Esophagus squamous epithelium (tissue), 5 donors: ENCODE measurements at regions not wholly inside any gene's neighbourhood (a gene's known extent, or its start where the extent isn't known, plus 50 kb on each side); places are given as distances from the start of the nearest gene placed in this dataset.

Experiments
- DNase-seq: peaks from one replicate; lab custom pipeline; 2025; lab: John Stamatoyannopoulos, UW
- H3K27ac ChIP-seq, 4 donors: fragments of 200-600 bp; sonication (generic); one replicate each; pipeline ENCODE4 v1.5.1; 2016 to 2019; ENCODE audit warnings: mild to moderate bottlenecking in 1 of 4
- H3K27me3 ChIP-seq, 4 donors: fragments of 200-600 bp; sonication (generic); 1 replicate in 3 of 4; 2 replicates in 1 of 4; pipeline versions ENCODE4 v1.5.1 to v1.6.0; 2017 to 2021; ENCODE audit warnings: antibody characterized with exemption in 1 of 4
- H3K36me3 ChIP-seq, 3 donors: fragments of 200-600 bp; sonication (generic); one replicate each; pipeline ENCODE4 v1.5.1; 2016 to 2019
- H3K4me1 ChIP-seq, 3 donors: fragments of 200-600 bp; sonication (generic); one replicate each; pipeline ENCODE4 v1.5.1; 2017 to 2019
- H3K4me3 ChIP-seq, 4 donors: fragments of 200-600 bp; sonication (generic); 1 replicate in 3 of 4; 2 replicates in 1 of 4; pipeline ENCODE4 v1.5.1; 2016 to 2019; ENCODE audit warnings: mild to moderate bottlenecking in 2 of 4, moderate library complexity in 1 of 4
- H3K9me3 ChIP-seq, 3 donors: fragments of 200-600 bp; sonication (generic); one replicate each; pipeline ENCODE4 v1.5.1; 2016 to 2019
- CTCF ChIP-seq, 6 experiments: fragments of 450-650 bp in 4 of 6; fragments of 200-600 bp in 2 of 6; sonication (generic) in 2 of 6; IDR thresholded peaks; one replicate each; pipeline ENCODE4 v1.5.1; 2016 to 2019; ENCODE audit warnings: antibody characterized with exemption in 6 of 6, mild to moderate bottlenecking in 4 of 6, moderate library complexity in 4 of 6
- POLR2A ChIP-seq, 4 donors: fragments of 450-650 bp; IDR thresholded peaks; one replicate each; pipeline ENCODE4 v1.6.1; 2017; ENCODE audit warnings: antibody characterized with exemption in 4 of 4, mild to moderate bottlenecking in 4 of 4, moderate library complexity in 3 of 4
- WGBS, 2 donors: methylation state at CpG; one replicate each; pipeline ENCODE4 v1.1.5; 2018; 5-methylcytosine and 5-hydroxymethylcytosine counted together
- intact Hi-C: fragments of 100-400 bp; cut with DNase I; formaldehyde crosslinking; loops from one replicate; pipeline ENCODE4 v1.15.0; 2022
- donor health status: DM: yes; HTN: yes; CAD: no.

DNA sequence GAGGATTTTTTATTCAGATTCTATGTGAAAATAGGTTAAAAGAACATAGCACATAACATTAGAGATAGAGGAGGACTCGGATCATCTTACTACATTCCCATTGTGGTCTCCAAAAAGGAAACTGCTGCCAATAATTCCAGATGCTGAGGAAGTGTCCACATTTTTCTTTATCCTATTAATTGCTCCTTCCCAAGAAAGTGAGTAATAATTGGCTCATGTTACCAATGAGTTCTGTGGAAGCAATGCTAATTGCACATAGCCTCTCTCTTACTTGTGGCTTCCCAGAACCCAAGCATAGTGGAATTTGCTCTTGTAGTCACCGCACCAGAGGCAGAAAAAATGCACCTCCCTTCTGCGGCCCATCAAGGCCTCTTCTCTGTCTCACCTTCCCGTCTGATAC lies 208.4 kb downstream of the PLOD2 start:
- H3K27ac ChIP-seq, result no peak overlapping the region

DNA sequence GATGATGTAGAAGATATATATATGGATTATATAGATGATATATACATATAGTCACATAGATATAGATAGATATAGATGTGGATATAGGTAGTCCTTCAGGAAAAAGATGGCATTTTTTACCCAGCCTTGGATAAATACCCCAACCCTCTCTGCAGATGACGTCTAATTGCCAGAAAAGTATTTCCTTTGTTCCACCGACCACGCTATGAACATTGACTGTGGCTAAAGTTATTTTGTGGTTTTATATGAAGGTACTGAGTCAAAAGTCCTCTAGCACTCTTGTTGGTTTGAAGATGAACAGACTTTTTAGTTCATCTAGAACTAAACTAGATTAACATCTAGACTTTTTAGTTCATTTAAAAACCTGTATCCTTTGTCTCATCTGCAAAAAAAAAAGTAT lies 207.7 kb downstream of the PLOD2 start:
- Histone ChIP-seq H3K9me3 (peaks cover 0 to 4% (median 0%) of the 10 kb centered on the region in 3 donors), H3K27ac (no peak overlapping the region), H3K27me3 (no peaks in the 10 kb centered on the region), H3K4me3 (no peak overlapping the region), H3K4me1 (no peaks in the 10 kb centered on the region), H3K36me3 (no peaks in the 10 kb centered on the region)
- no peak for TF ChIP-seq CTCF (IDR thresholded peaks at IDR 0.05)
- TF ChIP-seq POLR2A (IDR thresholded peaks at IDR 0.05), result no peak
- no peak for DNase-seq
- WGBS, 2 donors, result 89 to 96% methylated on average over 3 of the region's 3 CpGs
- intact Hi-C loops, result no loop called here

More for the DNA sequence above, 208.4 kb downstream of the PLOD2 start:
- TF ChIP-seq POLR2A (IDR thresholded peaks at IDR 0.05) (no peak), CTCF (IDR thresholded peaks at IDR 0.05) (no peak)
- 87 to 91% methylated on average over 4 of the region's 4 CpGs for WGBS, 2 donors
- DNase-seq, result no peak
- H3K9me3 ChIP-seq, result peaks cover 0 to 4% (median 0%) of the 10 kb centered on the region in 3 donors
- H3K27me3 ChIP-seq, result no peaks in the 10 kb centered on the region
- H3K4me1 ChIP-seq, result no peaks in the 10 kb centered on the region
- intact Hi-C loops, result no loop called here
- H3K36me3 ChIP-seq, result no peaks in the 10 kb centered on the region
- H3K4me3 ChIP-seq, result no peak overlapping the region

DNA sequence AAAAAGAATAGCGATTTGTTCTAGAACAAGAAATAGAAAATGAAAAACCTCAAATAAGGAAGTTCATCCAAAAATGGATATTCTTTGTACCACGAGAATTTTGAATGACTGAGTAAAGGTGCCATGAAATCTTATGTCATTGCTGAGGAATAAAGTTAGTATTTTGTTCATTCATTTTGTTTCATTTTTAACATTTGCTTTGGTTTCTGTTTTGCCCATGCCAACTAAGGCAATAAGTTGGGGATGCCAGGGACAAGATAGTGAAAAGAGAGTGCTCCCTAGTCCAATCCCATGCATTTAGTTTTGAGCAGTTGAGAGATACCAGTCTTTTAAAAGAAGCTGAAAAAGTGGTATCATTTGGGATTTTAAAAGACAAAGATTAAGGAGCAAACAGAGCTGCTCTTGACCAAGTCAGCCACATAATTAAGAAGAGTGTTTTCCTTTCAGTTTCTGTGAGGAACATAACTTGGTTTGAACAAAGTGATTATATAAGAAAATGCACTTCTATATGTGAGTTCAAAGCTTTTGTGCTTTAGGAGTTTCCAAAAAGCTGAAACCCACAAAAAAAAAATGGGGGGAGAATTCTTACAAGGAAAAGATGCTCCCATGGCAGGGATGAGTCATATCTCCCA lies 201.4 kb downstream of the PLOD2 start:
- no peaks in the 10 kb centered on the region for H3K9me3 ChIP-seq
- no peak for DNase-seq
- H3K36me3 ChIP-seq, result no peaks in the 10 kb centered on the region
- WGBS, 2 donors, result 68 to 93% methylated on average over 2 of the region's 2 CpGs
- intact Hi-C loops, result no loop called here
- no peak overlapping the region for H3K27ac ChIP-seq
- no peaks in the 10 kb centered on the region for H3K27me3 ChIP-seq
- TF ChIP-seq CTCF (IDR thresholded peaks at IDR 0.05), result no peak
- TF ChIP-seq POLR2A (IDR thresholded peaks at IDR 0.05), result no peak
- H3K4me3 ChIP-seq, result no peak overlapping the region
- no peaks in the 10 kb centered on the region for H3K4me1 ChIP-seq

- Histone ChIP-seq H3K36me3 (no peaks in the 10 kb centered on the region), H3K27ac (no peak overlapping the region), H3K4me3 (no peak overlapping the region), H3K9me3 (no peaks in the 10 kb centered on the region), H3K27me3 (no peaks in the 10 kb centered on the region), H3K4me1 (peaks cover 0 to 6% (median 5%) of the 10 kb centered on the region in 3 donors)
- intact Hi-C loops, result no loop called here
- WGBS, 2 donors, result 58 to 79% methylated on average over 2 of the region's 2 CpGs
- TF ChIP-seq CTCF (IDR thresholded peaks at IDR 0.05), result no peak
- TF ChIP-seq POLR2A (IDR thresholded peaks at IDR 0.05), result no peak
- DNase-seq, result no peak
These were observed 197.9 kb downstream of the PLOD2 start for GRCh38 chr3:145963111-145963510.

GRCh38 chr3:145967043-145967442 lies 193.9 kb downstream of the PLOD2 start:
- H3K36me3 ChIP-seq, result no peaks in the 10 kb centered on the region
- peaks cover 0 to 11% (median 5%) of the 10 kb centered on the region in 3 donors for H3K4me1 ChIP-seq
- WGBS, 2 donors, result 72 to 86% methylated on average over 3 of the region's 3 CpGs
- DNase-seq, result no peak
- intact Hi-C loops, result no loop called here
- TF ChIP-seq POLR2A (IDR thresholded peaks at IDR 0.05), result no peak
- no peak for TF ChIP-seq CTCF (IDR thresholded peaks at IDR 0.05)
- no peak overlapping the region for H3K27ac ChIP-seq
- no peaks in the 10 kb centered on the region for H3K9me3 ChIP-seq
- no peak overlapping the region for H3K4me3 ChIP-seq
- H3K27me3 ChIP-seq, result no peaks in the 10 kb centered on the region
